H1 (cell line): ENCODE measurements at regions not wholly inside any gene's neighbourhood (a gene's known extent, or its start where the extent isn't known, plus 50 kb on each side); places are given as distances from the start of the nearest gene placed in this dataset.

ENCODE experiments used
- CTCF ChIA-PET: fragments of 300-600 bp; sonication (Branson Sonifier 250); formaldehyde crosslinking; loops from one replicate; lab custom pipeline; 2021; ENCODE audit not compliant: partially characterized antibody; lab: Charles Lee
- POLR2A ChIA-PET: fragments of 300-600 bp; sonication (Branson Sonifier 250); formaldehyde crosslinking; loops from one replicate; lab custom pipeline; 2021; ENCODE audit warnings: inconsistent platforms; ENCODE audit not compliant: partially characterized antibody; lab: Charles Lee
- DNase-seq, 2 experiments: peaks; one replicate each; pipeline versions ENCODE4 v3.0.0 to v3.0.0-alpha.2; 2010 to 2022; ENCODE audit warnings: low spot score in 2 of 2, low read depth in 1 of 2, mixed read lengths in 1 of 2
- FAIRE-seq: peaks from 2 replicates; lab custom pipeline; 2011; peaks lifted over from hg19 to GRCh38; lab: Jason Lieb, UNC
- H2AFZ ChIP-seq: 2 replicates; pipeline ENCODE4 v1.8.1; 2012; ENCODE audit warnings: low read length, inconsistent platforms
- H2AK5ac ChIP-seq: 2 replicates; pipeline ENCODE4 v1.6.1; 2013; ENCODE audit warnings: low read depth, low read length
- H2BK120ac ChIP-seq: replicated peaks from 2 replicates; pipeline ENCODE3; 2013; ENCODE audit warnings: low read depth, low read length, inconsistent platforms
- H2BK12ac ChIP-seq: 2 replicates; pipeline ENCODE4 v1.6.1; 2013; ENCODE audit warnings: low read depth, low read length
- H2BK15ac ChIP-seq: 2 replicates; pipeline ENCODE4 v1.6.1; 2013; ENCODE audit warnings: low read length
- H2BK20ac ChIP-seq: 2 replicates; pipeline ENCODE4 v1.6.1; 2013; ENCODE audit warnings: low read length
- H2BK5ac ChIP-seq: 2 replicates; pipeline ENCODE4 v1.6.1; 2013; ENCODE audit warnings: low read depth, low read length
- H3K14ac ChIP-seq: 2 replicates; pipeline ENCODE4 v1.6.1; 2013; ENCODE audit warnings: inconsistent platforms; ENCODE audit not compliant: insufficient read length
- H3K18ac ChIP-seq: 2 replicates; pipeline ENCODE4 v1.6.1; 2013; ENCODE audit warnings: low read length; ENCODE audit errors: extremely low read depth
- H3K23ac ChIP-seq: 2 replicates; pipeline ENCODE4 v1.6.1; 2013; ENCODE audit warnings: inconsistent platforms; ENCODE audit not compliant: insufficient read length
- H3K23me2 ChIP-seq: 2 replicates; pipeline ENCODE4 v1.6.1; 2013; ENCODE audit warnings: low read depth, low read length
- H3K27ac ChIP-seq: 2 replicates; pipeline ENCODE4 v1.6.1; 2011; ENCODE audit warnings: low read depth, low read length, inconsistent platforms
- H3K27me3 ChIP-seq, 4 experiments: replicated peaks in 1 of 4; 1 replicate in 1 of 4; 2 replicates in 3 of 4; pipeline versions ENCODE4 v1.6.1 to v1.8.1; 2011 to 2013; ENCODE audit warnings: low read length in 3 of 4, mild to moderate bottlenecking in 3 of 4, inconsistent platforms in 2 of 4, mixed read lengths in 2 of 4, moderate library complexity in 1 of 4; ENCODE audit not compliant: control insufficient read depth in 3 of 4, insufficient read depth in 3 of 4; ENCODE audit errors: extremely low read depth in 1 of 4
- H3K36me3 ChIP-seq, 4 experiments: 2 replicates each; pipeline versions ENCODE4 v1.6.1 to v1.8.1; 2011 to 2013; ENCODE audit warnings: mild to moderate bottlenecking in 4 of 4, low read length in 3 of 4, moderate library complexity in 2 of 4, control low read depth in 1 of 4, inconsistent platforms in 1 of 4; ENCODE audit not compliant: insufficient read depth in 4 of 4, control insufficient read depth in 2 of 4
- H3K4ac ChIP-seq: replicated peaks from 2 replicates; pipeline ENCODE3; 2013; ENCODE audit warnings: low read length, low read depth, mixed read lengths, inconsistent platforms; ENCODE audit not compliant: insufficient read length
- H3K4me1 ChIP-seq, 4 experiments: replicated peaks in 1 of 4; 1 replicate in 1 of 4; 2 replicates in 3 of 4; pipeline versions ENCODE4 v1.6.1 to v1.8.1; 2011 to 2013; ENCODE audit warnings: low read length in 3 of 4, inconsistent platforms in 2 of 4, mixed read lengths in 1 of 4; ENCODE audit not compliant: insufficient read depth in 4 of 4, control insufficient read depth in 3 of 4
- H3K4me2 ChIP-seq, 2 experiments: 2 replicates each; pipeline versions ENCODE4 v1.6.1 to v1.8.1; 2011 to 2013; ENCODE audit warnings: low read depth in 2 of 2, low read length in 2 of 2, control low read depth in 1 of 2, inconsistent platforms in 1 of 2, mild to moderate bottlenecking in 1 of 2; ENCODE audit not compliant: insufficient read depth in 1 of 2
- H3K4me3 ChIP-seq, 4 experiments: fragments of 200-600, 300-600 bp in 1 of 4; sonication (generic), shearing (Covaris generic), sonication (Bioruptor Twin) in 1 of 4; 2 replicates each; pipeline versions ENCODE4 v1.5.1 to v1.8.1; 2011 to 2016; ENCODE audit warnings: low read length in 4 of 4, low read depth in 3 of 4, control low read depth in 2 of 4, inconsistent platforms in 2 of 4, mild to moderate bottlenecking in 2 of 4, mixed read lengths in 1 of 4, moderate library complexity in 1 of 4; ENCODE audit not compliant: insufficient read depth in 2 of 4; ENCODE audit errors: extremely low read depth in 1 of 4
- H3K56ac ChIP-seq: replicated peaks from 2 replicates; pipeline ENCODE3; 2013; ENCODE audit warnings: low read depth, mild to moderate bottlenecking, mixed read lengths, low read length, inconsistent platforms; ENCODE audit not compliant: insufficient read length
- H3K79me1 ChIP-seq: 2 replicates; pipeline ENCODE4 v1.6.1; 2013; ENCODE audit warnings: low read depth, low read length, control low read depth
- H3K79me2 ChIP-seq, 2 experiments: 2 replicates each; pipeline versions ENCODE4 v1.6.1 to v1.8.1; 2012 to 2013; ENCODE audit warnings: low read length in 2 of 2, mild to moderate bottlenecking in 2 of 2, inconsistent platforms in 1 of 2; ENCODE audit not compliant: insufficient read depth in 2 of 2, control insufficient read depth in 1 of 2
- H3K9ac ChIP-seq, 4 experiments: replicated peaks in 1 of 4; 1 replicate in 1 of 4; 2 replicates in 3 of 4; pipeline versions ENCODE4 v1.6.1 to v1.8.1; 2011 to 2013; ENCODE audit warnings: low read depth in 3 of 4, low read length in 3 of 4, control low read depth in 2 of 4, mild to moderate bottlenecking in 2 of 4, moderate library complexity in 2 of 4, inconsistent platforms in 1 of 4; ENCODE audit errors: extremely low read depth in 1 of 4
- H3K9me3 ChIP-seq, 2 experiments: 2 replicates each; pipeline versions ENCODE4 v1.6.1 to v1.8.1; 2012 to 2013; ENCODE audit warnings: mild to moderate bottlenecking in 2 of 2, moderate library complexity in 2 of 2, control low read depth in 1 of 2, inconsistent platforms in 1 of 2, low read depth in 1 of 2, low read length in 1 of 2, mixed read lengths in 1 of 2; ENCODE audit not compliant: insufficient read depth in 2 of 2
- H4K20me1 ChIP-seq, 2 experiments: replicated peaks in 1 of 2; 2 replicates each; pipeline versions ENCODE3 to v1.8.1; 2011 to 2013; ENCODE audit warnings: inconsistent platforms in 2 of 2, low read length in 2 of 2, mild to moderate bottlenecking in 1 of 2; ENCODE audit not compliant: insufficient read depth in 2 of 2, control insufficient read depth in 1 of 2
- H4K5ac ChIP-seq: 2 replicates; pipeline ENCODE4 v1.6.1; 2013; ENCODE audit warnings: low read length, low read depth, mixed read lengths, inconsistent platforms; ENCODE audit not compliant: insufficient read length
- H4K8ac ChIP-seq: 2 replicates; pipeline ENCODE4 v1.8.0; 2013; ENCODE audit warnings: mild to moderate bottlenecking, moderate library complexity, low read length, inconsistent platforms; ENCODE audit not compliant: insufficient read depth; ENCODE audit errors: extremely low read depth
- H4K91ac ChIP-seq: replicated peaks from 2 replicates; pipeline ENCODE3; 2013; ENCODE audit warnings: low read length, mixed read lengths, inconsistent platforms; ENCODE audit not compliant: insufficient read length
- ATF2 ChIP-seq: IDR thresholded peaks from 2 replicates; pipeline ENCODE4 v1.6.1; 2012; ENCODE audit warnings: low read length, inconsistent platforms
- ATF3 ChIP-seq: IDR thresholded peaks from 2 replicates; pipeline ENCODE4 v1.6.1; 2011; ENCODE audit warnings: low read depth, mild to moderate bottlenecking, low read length; ENCODE audit not compliant: insufficient read depth
- BRCA1 ChIP-seq: IDR thresholded peaks from 2 replicates; pipeline ENCODE4 v1.6.1; 2012; ENCODE audit warnings: low read depth, low read length, improper control_type of control experiment
- EZH2 ChIP-seq: fragments of 200-600 bp; sonication (generic); IDR thresholded peaks from 2 replicates; pipeline ENCODE4 v1.7.1; 2012; ENCODE audit warnings: low read depth, mild to moderate bottlenecking, moderate library complexity, low read length, inconsistent platforms; ENCODE audit not compliant: severe bottlenecking
- HDAC2 ChIP-seq, 2 experiments: fragments of 300-600 bp in 1 of 2; sonication (generic) in 1 of 2; IDR thresholded peaks; 2 replicates each; pipeline ENCODE4 v1.6.1; 2011 to 2012; ENCODE audit warnings: low read depth in 2 of 2, low read length in 2 of 2, mild to moderate bottlenecking in 2 of 2, moderate library complexity in 2 of 2, borderline replicate concordance in 1 of 2, inconsistent platforms in 1 of 2
- KDM5A ChIP-seq: fragments of 200-600 bp; IDR thresholded peaks from 2 replicates; pipeline ENCODE4 v1.7.1; 2012; ENCODE audit warnings: mild to moderate bottlenecking, low read length, inconsistent platforms, mixed read lengths
- POLR2AphosphoS5 ChIP-seq: IDR thresholded peaks from 2 replicates; pipeline ENCODE4 v1.6.1; 2011; ENCODE audit warnings: low read depth, low read length
- RXRA ChIP-seq: IDR thresholded peaks from 2 replicates; pipeline ENCODE4 v1.6.1; 2011; ENCODE audit warnings: low read depth, mild to moderate bottlenecking, low read length, moderate library complexity; ENCODE audit not compliant: insufficient read depth
- SP1 ChIP-seq: IDR thresholded peaks from 2 replicates; pipeline ENCODE4 v1.6.1; 2011; ENCODE audit warnings: low read depth, low read length
- SP4 ChIP-seq: IDR thresholded peaks from 2 replicates; pipeline ENCODE4 v1.6.1; 2012; ENCODE audit warnings: low read length, inconsistent platforms
- SRF ChIP-seq: IDR thresholded peaks from 2 replicates; pipeline ENCODE4 v1.6.1; 2011; ENCODE audit warnings: mild to moderate bottlenecking, low read depth, low read length, moderate library complexity
- WGBS, 2 experiments: shearing (Covaris generic) in 1 of 2; methylation state at CpG; one replicate each; pipeline versions ENCODE4 v1.1.6 to v1.1.7; 2013 to 2015; ENCODE audit warnings: low lambda C conversion rate in 2 of 2, mixed read lengths in 2 of 2, inconsistent platforms in 1 of 2, low coverage in 1 of 2, missing lambda C conversion rate in 1 of 2; ENCODE audit not compliant: insufficient replicate concordance in 2 of 2, insufficient coverage in 1 of 2, insufficient read length in 1 of 2; ENCODE audit errors: extremely low coverage in 1 of 2, missing lambda C conversion rate in 1 of 2; 5-methylcytosine and 5-hydroxymethylcytosine counted together

- Histone ChIP-seq H4K20me1 (no peaks in the 10 kb centered on the region), H2AK5ac (no peak overlapping the region), H3K9me3 (no peaks in the 10 kb centered on the region), H2BK12ac (no peak overlapping the region), H2BK5ac (no peak overlapping the region), H2BK120ac (no peak overlapping the region), H3K56ac (no peak overlapping the region), H3K4me2 (no peak overlapping the region; a peak in 1 of 4 replicates), H4K5ac (no peak overlapping the region), H3K79me1 (no peaks in the 10 kb centered on the region), H3K18ac (no peak overlapping the region), H3K9ac (no peak overlapping the region), H3K23ac (no peak overlapping the region), H2BK20ac (no peak overlapping the region), H3K27me3 (no peaks in the 10 kb centered on the region), H3K14ac (no peak overlapping the region), H3K4ac (no peak overlapping the region), H3K4me3 (no peak overlapping the region), H4K8ac (peak overlapping the region; percentile 9; the same call in 1 of the 2 replicates), H2AFZ (peak overlapping the region; percentile 58), H2BK15ac (no peak overlapping the region), H4K91ac (no peak overlapping the region), H3K4me1 (peaks cover 0 to 3% (median 1%) of the 10 kb centered on the region in 4 experiments; a peak in 2 of 7 replicates), H3K27ac (no peak overlapping the region), H3K23me2 (no peaks in the 10 kb centered on the region), H3K79me2 (no peaks in the 10 kb centered on the region; a peak in 1 of 4 replicates), H3K36me3 (no peaks in the 10 kb centered on the region)
- WGBS, 2 experiments: 85% methylated on average over 10 of the region's 10 CpGs; no CpG with 5 or more reads in 1 of the 2 experiments
- ChIA-PET POLR2A (no interaction called here), CTCF (interaction anchor here (1.1 to 2.1 kb wide), 2 partner anchors 12 to 312 kb away, joined by 3 to 10 read pairs; no protein-coding TSS in a partner anchor)
- FAIRE-seq (no peak), DNase-seq (no peak)
- TF ChIP-seq POLR2AphosphoS5: no peak
- TF ChIP-seq RXRA: no peak
- no peak for TF ChIP-seq ATF2
- TF ChIP-seq SP1: no peak
- no peak for TF ChIP-seq SRF
- TF ChIP-seq KDM5A: no peak
- no peak for TF ChIP-seq ATF3
- no peak for TF ChIP-seq BRCA1
- TF ChIP-seq SP4: no peak
- TF ChIP-seq EZH2: no peak
- no peak for TF ChIP-seq HDAC2 (IDR thresholded peaks at IDR 0.05; ENCODE audit: borderline replicate concordance in 1 of 2, low read depth in 2 of 2, low read length in 2 of 2)
These were observed 148.8 kb downstream of the BLID start for GRCh38 chr11:121967131-121967704.
